Smooth muscle cell (in vitro differentiated cells): ENCODE measurements at regions not wholly inside any gene's neighbourhood (a gene's known extent, or its start where the extent isn't known, plus 50 kb on each side); places are given as distances from the start of the nearest gene placed in this dataset.
A peak's percentile ranks its signal among the peaks of the same experiment; 100 is the strongest.

Experiments
- DNase-seq: peaks from one replicate; lab custom pipeline; 2025; ENCODE audit not compliant: unreplicated experiment; lab: John Stamatoyannopoulos, UW
- H2AFZ ChIP-seq: fragments of 200-600 bp; sonication (generic); 2 replicates; pipeline ENCODE4 v1.6.0; 2016; ENCODE audit warnings: antibody characterized with exemption, low read depth, mild to moderate bottlenecking
- H3F3A ChIP-seq: fragments of 200-600 bp; sonication (generic); 2 replicates; pipeline ENCODE4 v1.6.0; 2017; ENCODE audit warnings: antibody characterized with exemption, low read depth
- H3K27ac ChIP-seq: fragments of 200-600 bp; sonication (generic); 2 replicates; pipeline ENCODE4 v1.5.1; 2016; ENCODE audit warnings: low read depth, mild to moderate bottlenecking
- H3K27me3 ChIP-seq: fragments of 200-600 bp; sonication (generic); 2 replicates; pipeline ENCODE4 v1.6.1; 2016; ENCODE audit warnings: low read depth, mild to moderate bottlenecking
- H3K36me3 ChIP-seq: fragments of 200-600 bp; sonication (generic); 2 replicates; pipeline ENCODE4 v1.5.1; 2016; ENCODE audit warnings: low read depth
- H3K4me1 ChIP-seq: fragments of 200-600 bp; sonication (generic); 2 replicates; pipeline ENCODE4 v1.5.1; 2016; ENCODE audit warnings: low read depth
- H3K4me2 ChIP-seq: fragments of 200-600 bp; sonication (generic); 2 replicates; pipeline ENCODE4 v1.6.0; 2016; ENCODE audit warnings: mild to moderate bottlenecking
- H3K4me3 ChIP-seq: fragments of 200-600 bp; sonication (generic); 2 replicates; pipeline ENCODE4 v1.5.1; 2016; ENCODE audit warnings: mild to moderate bottlenecking
- H3K79me2 ChIP-seq: fragments of 200-600 bp; sonication (generic); 2 replicates; pipeline ENCODE4 v1.6.0; 2016; ENCODE audit warnings: low read depth, mild to moderate bottlenecking
- H3K9ac ChIP-seq: fragments of 200-600 bp; sonication (generic); 2 replicates; pipeline ENCODE4 v1.6.0; 2016; ENCODE audit warnings: low read depth
- H3K9me3 ChIP-seq: fragments of 200-600 bp; sonication (generic); replicated peaks from 2 replicates; pipeline ENCODE4 v1.5.1; 2016; ENCODE audit warnings: low read depth
- H4K20me1 ChIP-seq: fragments of 200-600 bp; sonication (generic); 2 replicates; pipeline ENCODE4 v1.6.0; 2016; ENCODE audit warnings: low read depth
- WGBS: methylation state at CpG from one replicate; pipeline ENCODE4 v1.1.7; 2016; ENCODE audit warnings: low lambda C conversion rate; 5-methylcytosine and 5-hydroxymethylcytosine counted together
- TF ChIP-seq, protein P1 (sequence below): fragments of 200-600 bp; sonication (generic); IDR thresholded peaks from 2 replicates; pipeline ENCODE4 v1.5.1; 2017; ENCODE audit warnings: borderline replicate concordance, mild to moderate bottlenecking, antibody characterized with exemption; ENCODE audit not compliant: insufficient read depth, poor library complexity, severe bottlenecking

DNA sequence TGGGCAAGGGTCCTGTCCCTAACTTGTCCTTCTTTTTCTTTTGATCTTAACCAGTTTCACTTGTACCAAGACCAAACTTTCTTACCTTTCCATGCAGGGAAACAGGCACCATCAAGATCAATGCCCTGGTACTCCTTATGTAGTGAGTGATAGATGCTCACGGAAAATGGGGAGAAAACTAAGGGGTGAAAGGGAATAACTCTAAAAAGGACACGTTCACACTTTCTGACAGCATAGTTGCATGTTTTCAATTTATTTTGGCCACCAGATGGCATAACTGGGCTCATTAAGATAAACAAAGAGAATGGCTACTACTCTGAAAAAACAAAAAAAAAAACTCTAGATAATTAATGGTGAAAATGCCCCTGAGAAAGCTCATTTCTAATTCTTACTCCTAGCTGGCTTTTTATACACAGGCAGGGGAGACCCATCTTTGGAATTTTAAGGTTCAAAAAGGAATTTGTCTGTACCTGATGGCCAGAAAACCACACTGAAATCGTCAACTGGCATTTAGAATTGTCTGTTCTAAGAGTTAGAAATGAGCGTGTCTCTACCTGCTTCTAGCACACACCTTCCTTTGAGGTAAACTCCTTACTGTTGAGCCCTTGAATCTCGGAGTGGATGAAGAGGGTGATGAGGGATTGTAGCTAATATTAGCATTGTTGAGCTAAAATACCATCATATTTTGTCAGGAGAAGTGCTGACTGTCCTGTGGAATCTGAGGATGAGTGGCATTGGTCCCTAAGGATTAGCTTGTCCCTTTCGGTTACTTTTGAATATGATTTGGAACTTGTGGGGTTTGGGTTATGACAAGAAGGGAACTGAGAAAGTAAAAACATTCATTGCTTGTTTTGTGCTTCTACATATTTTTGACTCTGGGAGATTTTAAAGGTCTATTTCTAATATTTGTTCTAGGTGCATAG is 62.2 kb upstream of the DDR1 start:
- no peak for DNase-seq
- whole genome bisulfite sequencing: 60% methylated on average over 6 of the region's 6 CpGs
- peak overlapping the region; percentile 39 for H3K4me2 ChIP-seq

DNA sequence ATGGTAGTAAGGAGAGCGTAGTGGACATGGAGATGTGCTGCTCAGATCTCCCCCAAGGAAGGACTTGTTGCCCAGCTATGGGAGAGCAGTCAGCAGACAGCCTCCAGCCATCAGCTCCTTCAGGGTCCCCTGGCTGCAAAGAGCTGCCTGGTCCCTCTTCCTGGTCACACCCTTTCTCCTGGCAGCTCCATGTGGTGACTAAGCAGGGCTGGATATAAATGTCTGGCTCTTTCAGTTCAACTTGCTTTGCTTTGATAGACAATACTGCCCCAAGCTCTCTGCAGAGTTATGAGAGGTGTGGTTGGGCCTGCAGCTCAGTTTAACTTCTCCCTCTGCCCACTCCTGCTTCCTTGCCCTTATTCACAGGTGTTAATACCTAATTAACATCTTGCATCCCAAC is 64.1 kb upstream of the DDR1 start:
- Histone ChIP-seq H3K27ac (peak overlapping the region; percentile 92), H3K4me3 (no peak overlapping the region), H3K27me3 (no peaks in the 10 kb centered on the region), H3K9me3 (no peaks in the 10 kb centered on the region), H3K9ac (no peak overlapping the region), H3K79me2 (no peaks in the 10 kb centered on the region), H4K20me1 (no peaks in the 10 kb centered on the region), H3K36me3 (no peaks in the 10 kb centered on the region), H3K4me1 (peaks cover 4% of the 10 kb centered on the region), H3K4me2 (peak overlapping the region; percentile 14), H2AFZ (no peak overlapping the region), H3F3A (peaks cover 19% of the 10 kb centered on the region)
- TF ChIP-seq, protein P1, sequence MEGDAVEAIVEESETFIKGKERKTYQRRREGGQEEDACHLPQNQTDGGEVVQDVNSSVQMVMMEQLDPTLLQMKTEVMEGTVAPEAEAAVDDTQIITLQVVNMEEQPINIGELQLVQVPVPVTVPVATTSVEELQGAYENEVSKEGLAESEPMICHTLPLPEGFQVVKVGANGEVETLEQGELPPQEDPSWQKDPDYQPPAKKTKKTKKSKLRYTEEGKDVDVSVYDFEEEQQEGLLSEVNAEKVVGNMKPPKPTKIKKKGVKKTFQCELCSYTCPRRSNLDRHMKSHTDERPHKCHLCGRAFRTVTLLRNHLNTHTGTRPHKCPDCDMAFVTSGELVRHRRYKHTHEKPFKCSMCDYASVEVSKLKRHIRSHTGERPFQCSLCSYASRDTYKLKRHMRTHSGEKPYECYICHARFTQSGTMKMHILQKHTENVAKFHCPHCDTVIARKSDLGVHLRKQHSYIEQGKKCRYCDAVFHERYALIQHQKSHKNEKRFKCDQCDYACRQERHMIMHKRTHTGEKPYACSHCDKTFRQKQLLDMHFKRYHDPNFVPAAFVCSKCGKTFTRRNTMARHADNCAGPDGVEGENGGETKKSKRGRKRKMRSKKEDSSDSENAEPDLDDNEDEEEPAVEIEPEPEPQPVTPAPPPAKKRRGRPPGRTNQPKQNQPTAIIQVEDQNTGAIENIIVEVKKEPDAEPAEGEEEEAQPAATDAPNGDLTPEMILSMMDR: no peak
- no peak for DNase-seq
- WGBS: 100% methylated on average over 1 of the region's 1 CpG

More for the DNA sequence above, 62.2 kb upstream of the DDR1 start:
- Histone ChIP-seq H3K9ac (no peak overlapping the region), H3K9me3 (no peaks in the 10 kb centered on the region), H3F3A (peaks cover 19% of the 10 kb centered on the region), H3K27me3 (no peaks in the 10 kb centered on the region), H4K20me1 (no peaks in the 10 kb centered on the region), H3K4me1 (peaks cover 4% of the 10 kb centered on the region), H3K79me2 (no peaks in the 10 kb centered on the region), H3K27ac (peak overlapping the region; percentile 92), H2AFZ (peak overlapping the region; percentile 58), H3K4me3 (no peak overlapping the region), H3K36me3 (no peaks in the 10 kb centered on the region)
- TF ChIP-seq, protein P1: peak; percentile 47

DNA sequence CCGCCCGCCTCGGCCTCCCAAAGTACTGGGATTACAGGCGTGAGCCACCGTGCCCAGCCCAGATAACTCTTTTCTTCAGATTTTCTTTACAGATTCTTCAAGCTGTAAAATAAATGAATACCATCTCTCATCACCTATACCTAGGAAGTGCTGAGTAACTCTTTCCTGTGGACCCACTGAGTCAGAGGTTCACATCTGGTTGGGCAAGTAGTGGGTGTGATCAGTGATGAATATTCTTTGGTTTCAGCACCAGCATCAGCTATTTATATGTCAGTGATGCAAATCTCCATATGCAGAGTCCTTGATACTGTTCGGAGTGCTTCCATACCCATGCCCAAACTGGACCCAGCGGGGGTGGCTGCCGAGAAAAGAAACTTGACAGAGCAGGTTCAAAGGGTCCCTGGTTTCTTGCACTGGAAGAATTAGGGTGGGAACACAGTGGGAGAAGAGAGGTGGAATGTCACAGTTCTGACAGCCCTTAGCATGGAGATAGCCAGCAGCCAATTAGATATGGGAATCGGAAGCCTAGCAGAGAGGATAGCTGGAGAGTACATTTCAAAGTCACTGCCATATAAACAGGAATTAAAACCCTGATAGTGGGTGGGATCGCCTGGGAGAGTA is 64.9 kb upstream of the DDR1 start:
- Histone ChIP-seq H3K9ac (peak overlapping the region; percentile 45), H3F3A (peaks cover 21% of the 10 kb centered on the region), H3K27me3 (no peaks in the 10 kb centered on the region), H3K27ac (peak overlapping the region; percentile 92), H4K20me1 (no peaks in the 10 kb centered on the region), H3K9me3 (no peaks in the 10 kb centered on the region), H3K36me3 (no peaks in the 10 kb centered on the region), H3K79me2 (no peaks in the 10 kb centered on the region), H3K4me2 (peak overlapping the region; percentile 63), H3K4me1 (peaks cover 4% of the 10 kb centered on the region), H2AFZ (no peak overlapping the region), H3K4me3 (no peak overlapping the region)
- TF ChIP-seq, protein P1: no peak
- no peak for DNase-seq
- 87% methylated on average over 10 of the region's 10 CpGs for whole genome bisulfite sequencing
